Fibroblast of upper back skin (primary cell): ENCODE measurements at regions not wholly inside any gene's neighbourhood (a gene's known extent, or its start where the extent isn't known, plus 50 kb on each side); places are given as distances from the start of the nearest gene placed in this dataset.
A peak's percentile ranks its signal among the peaks of the same experiment; 100 is the strongest.

Source experiments
- DNase-seq: peaks from one replicate; pipeline ENCODE4 v3.0.0-alpha.2; 2013

GRCh38 chr2:128809259-128809636 lies 490.6 kb upstream of the HS6ST1 start:
- DNase-seq, result peak; percentile 3

- no peak for DNase-seq
Observed at GRCh38 chr2:128809880-128810279, 491.2 kb upstream of the HS6ST1 start.

- DNase-seq, result no peak
Observed at GRCh38 chr2:128812183-128812940, 493.7 kb upstream of the HS6ST1 start.

GRCh38 chr2:128813352-128814034 lies 494.8 kb upstream of the HS6ST1 start:
- no peak for DNase-seq

GRCh38 chr2:128815248-128815647 lies 496.6 kb upstream of the HS6ST1 start:
- DNase-seq, result no peak

GRCh38 chr2:128817171-128817570 lies 498.5 kb upstream of the HS6ST1 start:
- DNase-seq, result no peak

GRCh38 chr2:128817813-128818212 lies 499.1 kb upstream of the HS6ST1 start:
- DNase-seq, result no peak

GRCh38 chr2:128818248-128818647 lies 499.6 kb upstream of the HS6ST1 start:
- DNase-seq, result no peak

- no peak for DNase-seq
Observed at GRCh38 chr2:128818704-128819491, 500.2 kb upstream of the HS6ST1 start.

GRCh38 chr2:128820452-128820851 lies 501.8 kb upstream of the HS6ST1 start:
- DNase-seq, result no peak

- no peak for DNase-seq
Observed at GRCh38 chr2:128821010-128821409, 502.3 kb upstream of the HS6ST1 start.

- DNase-seq, result no peak
Observed at GRCh38 chr2:128832946-128833663, 514.4 kb upstream of the HS6ST1 start.

GRCh38 chr2:128833664-128834027 lies 515.0 kb upstream of the HS6ST1 start:
- DNase-seq, result no peak

GRCh38 chr2:128834207-128834879 lies 515.7 kb upstream of the HS6ST1 start:
- no peak for DNase-seq

GRCh38 chr2:128834880-128835252 lies 516.2 kb upstream of the HS6ST1 start:
- DNase-seq, result no peak

- DNase-seq, result no peak
Observed at GRCh38 chr2:128835342-128835855, 516.7 kb upstream of the HS6ST1 start.

- no peak for DNase-seq
Observed at GRCh38 chr2:128835974-128836373, 517.3 kb upstream of the HS6ST1 start.

GRCh38 chr2:128836559-128837100 lies 518.0 kb upstream of the HS6ST1 start:
- DNase-seq, result no peak

GRCh38 chr2:128838244-128838643 lies 519.6 kb upstream of the HS6ST1 start:
- no peak for DNase-seq

GRCh38 chr2:128841803-128842202 lies 523.1 kb upstream of the HS6ST1 start:
- no peak for DNase-seq

- no peak for DNase-seq
Observed at GRCh38 chr2:128867311-128867710, 548.6 kb upstream of the HS6ST1 start.
